ENCODE measurements at regions not wholly inside any gene's neighbourhood (a gene's known extent, or its start where the extent isn't known, plus 50 kb on each side); places are given as distances from the start of the nearest gene placed in this dataset.
"Not testable (repeated sequence)": the region's sequence is repeated elsewhere in the genome, so short reads cannot be mapped to it uniquely, and the experiment has no call there.

DNA sequence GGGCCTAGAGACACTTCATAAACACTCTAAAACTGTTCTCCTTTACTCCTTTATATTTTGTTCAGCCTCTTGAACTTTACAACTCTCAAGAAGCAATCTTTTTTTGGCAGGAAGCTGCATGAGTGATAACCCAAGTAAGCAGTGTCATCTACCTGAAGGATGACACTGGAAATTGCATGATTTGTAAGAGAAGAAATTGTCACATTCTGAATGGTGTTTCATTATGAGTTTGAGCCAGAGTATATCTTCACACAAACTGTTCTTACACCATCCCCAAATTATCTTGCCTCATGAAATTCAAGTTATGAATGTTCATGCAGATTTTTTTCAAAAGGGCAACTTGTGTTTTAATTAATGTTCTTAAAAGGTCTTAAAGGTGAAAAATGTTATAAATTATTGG lies 799.3 kb downstream of the TBC1D32 start:
- no peak for DNase-seq (ENCODE audit: low read depth in 2 of 2, low spot score in 1 of 2)

DNA sequence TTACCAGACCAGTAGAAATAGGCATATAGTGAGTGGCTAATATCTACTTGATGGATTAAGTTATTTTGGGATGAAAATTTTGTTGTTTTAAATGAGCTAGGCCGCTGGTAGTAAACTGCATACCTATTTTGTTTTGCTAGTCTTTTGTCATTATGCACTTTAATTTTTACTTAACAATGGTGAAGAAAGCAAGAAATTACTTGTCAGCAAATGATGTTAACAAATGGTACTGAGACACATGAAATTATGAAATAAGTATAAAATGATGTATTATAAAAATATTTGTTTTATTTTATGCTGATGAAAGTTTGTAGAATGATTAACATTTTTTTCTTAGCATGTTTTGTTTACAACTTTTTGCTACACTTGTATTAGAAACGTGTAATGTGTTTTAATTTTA lies 807.7 kb downstream of the TBC1D32 start:
- DNase-seq (ENCODE audit: low read depth in 2 of 2, low spot score in 1 of 2), result no peak

DNA sequence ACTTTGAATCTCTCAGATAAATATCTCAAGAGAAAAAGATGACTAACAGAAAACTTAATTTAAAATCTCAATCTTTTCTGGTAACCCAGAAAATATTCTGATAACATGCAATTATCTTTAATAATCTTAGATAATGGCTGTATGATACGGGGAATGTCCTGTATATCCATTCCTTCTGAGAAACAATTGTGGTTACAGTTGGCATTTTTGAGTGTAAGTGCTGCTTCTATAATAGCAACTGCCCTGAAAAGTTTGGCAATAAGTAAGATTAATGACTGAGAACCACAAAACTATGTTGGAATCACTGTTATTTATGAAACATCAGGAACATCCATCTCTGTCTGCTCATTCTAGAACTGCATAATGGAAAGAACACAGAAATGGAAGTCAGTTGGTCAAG lies 819.7 kb downstream of the TBC1D32 start:
- no peak for DNase-seq (ENCODE audit: low read depth in 2 of 2, low spot score in 1 of 2)

DNA sequence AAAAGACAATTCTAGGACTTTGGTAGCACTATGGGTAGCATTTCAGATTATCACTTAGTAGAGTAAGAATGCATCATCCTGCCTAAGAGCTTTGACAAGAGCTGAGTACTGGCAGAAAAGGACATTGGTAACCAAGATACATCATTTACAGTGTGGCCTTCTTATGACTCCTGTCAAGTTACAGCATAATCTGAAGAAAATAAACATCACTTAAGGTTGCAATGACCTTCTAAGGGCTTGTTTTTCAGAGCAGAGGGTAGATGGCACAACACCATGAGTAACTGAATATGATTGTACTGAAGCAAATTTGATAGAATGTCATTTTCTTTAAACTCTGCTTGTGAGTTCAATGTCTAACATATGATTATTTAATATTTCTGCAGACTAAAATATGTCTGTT lies 822.6 kb downstream of the TBC1D32 start:
- no peak for DNase-seq (ENCODE audit: low read depth in 2 of 2, low spot score in 1 of 2)

GRCh38 chr6:120498711-120499110 lies 835.6 kb downstream of the TBC1D32 start:
- DNase-seq (ENCODE audit: low read depth in 2 of 2, low spot score in 1 of 2), result no peak

- DNase-seq (ENCODE audit: low read depth in 2 of 2, low spot score in 1 of 2), result no peak
Observed at GRCh38 chr6:120496661-120497060, 837.6 kb downstream of the TBC1D32 start.

DNA sequence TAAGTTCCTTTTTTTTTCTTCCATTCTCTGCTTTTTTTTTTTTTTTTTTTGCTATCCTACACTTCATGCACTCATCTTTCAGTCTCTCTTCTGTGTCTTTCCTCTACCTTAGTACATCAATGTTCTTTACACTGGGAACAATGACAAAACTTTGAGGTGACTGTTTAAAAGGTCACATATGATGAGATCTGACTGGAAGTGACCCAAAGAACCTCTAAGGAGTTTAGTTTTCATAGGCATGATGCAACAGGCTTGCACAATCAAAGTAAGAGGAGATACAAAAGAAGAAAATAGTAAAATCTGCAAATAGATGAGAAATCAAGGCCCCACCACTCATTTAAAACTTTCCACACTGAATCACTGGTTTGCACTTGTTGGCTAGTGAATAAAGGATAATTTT lies 840.8 kb downstream of the TBC1D32 start:
- no peak for DNase-seq (ENCODE audit: low read depth in 2 of 2, low spot score in 1 of 2)

GRCh38 chr6:120489941-120490340 lies 844.3 kb downstream of the TBC1D32 start:
- no peak for DNase-seq (ENCODE audit: low read depth in 2 of 2, low spot score in 1 of 2)

- DNase-seq (ENCODE audit: low read depth in 2 of 2, low spot score in 1 of 2), result no peak
Observed at GRCh38 chr6:120484146-120484545, 850.1 kb downstream of the TBC1D32 start.

GRCh38 chr6:120478650-120479049 lies 855.6 kb downstream of the TBC1D32 start:
- no peak for DNase-seq (ENCODE audit: low read depth in 2 of 2, low spot score in 1 of 2)

DNA sequence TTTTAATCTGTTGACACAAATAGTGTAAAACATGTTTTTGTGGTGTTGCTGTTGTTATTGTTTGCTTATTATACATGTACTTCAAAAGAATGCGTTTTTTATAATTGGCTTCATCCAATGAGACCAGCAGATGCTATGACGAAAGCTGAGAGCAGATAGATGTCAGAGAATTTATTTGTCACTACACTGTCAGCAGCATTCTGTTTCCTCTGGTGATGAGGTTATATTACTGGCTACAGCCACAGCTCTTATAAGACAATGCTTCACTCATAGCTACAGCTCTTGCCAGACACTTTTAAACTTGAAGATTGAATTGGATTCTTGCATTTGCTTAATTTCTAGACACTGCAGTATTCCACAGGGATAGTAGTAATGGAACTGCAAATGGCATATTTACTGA lies 860.5 kb downstream of the TBC1D32 start:
- DNase-seq (ENCODE audit: low read depth in 2 of 2, low spot score in 1 of 2), result no peak

GRCh38 chr6:120468486-120468885 lies 865.8 kb downstream of the TBC1D32 start:
- no peak for DNase-seq (ENCODE audit: low read depth in 2 of 2, low spot score in 1 of 2)

DNA sequence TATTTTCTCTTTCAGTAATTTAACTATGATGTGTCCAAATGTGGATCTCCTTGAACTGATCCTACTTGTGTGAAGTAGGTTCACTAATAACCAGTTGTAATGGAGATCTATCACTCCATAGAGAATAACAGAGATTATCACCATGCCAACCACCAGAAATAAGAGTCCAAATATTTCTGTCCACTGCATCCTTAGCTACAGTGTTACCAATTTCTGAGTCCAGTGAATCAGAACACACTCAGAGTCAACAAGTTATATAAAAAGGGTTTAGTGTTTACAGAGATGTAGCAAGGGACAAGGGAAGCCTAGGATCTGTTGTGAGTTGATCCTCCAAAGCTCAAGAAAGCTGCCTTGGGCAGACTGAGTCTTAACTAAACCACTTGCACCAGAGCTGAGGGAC lies 882.8 kb downstream of the TBC1D32 start:
- DNase-seq (ENCODE audit: low read depth in 2 of 2, low spot score in 1 of 2), result no peak

GRCh38 chr6:120447605-120448004 lies 886.7 kb downstream of the TBC1D32 start:
- no peak for DNase-seq (ENCODE audit: low read depth in 2 of 2, low spot score in 1 of 2)

GRCh38 chr6:120432840-120433239 lies 901.4 kb downstream of the TBC1D32 start:
- not testable (repeated sequence) for DNase-seq (ENCODE audit: low read depth in 2 of 2, low spot score in 1 of 2)

GRCh38 chr6:120431841-120432240 lies 902.4 kb downstream of the TBC1D32 start:
- no peak for DNase-seq (ENCODE audit: low read depth in 2 of 2, low spot score in 1 of 2)

DNA sequence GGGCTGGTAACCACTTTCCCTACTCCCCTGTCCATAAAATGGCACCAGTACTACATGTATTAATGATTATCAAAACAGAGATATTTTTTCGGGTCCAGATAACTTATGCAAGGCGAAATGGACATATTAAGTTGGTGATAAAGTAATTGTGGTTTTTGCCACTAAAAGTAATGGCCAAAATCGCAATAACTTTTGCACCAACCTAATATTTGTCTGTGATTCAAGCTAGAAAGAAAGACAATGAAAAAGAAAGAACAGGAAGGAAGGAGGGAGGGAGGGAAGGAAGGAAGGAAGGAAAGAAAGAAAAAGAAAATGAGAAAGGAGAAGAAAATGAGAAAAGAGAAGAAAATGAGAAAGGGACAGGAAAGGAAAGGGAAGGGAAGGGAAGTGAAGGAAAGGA lies 922.9 kb downstream of the TBC1D32 start:
- no peak for DNase-seq (ENCODE audit: low read depth in 2 of 2, low spot score in 1 of 2)

GRCh38 chr6:120410586-120410985 lies 923.7 kb downstream of the TBC1D32 start:
- DNase-seq (ENCODE audit: low read depth in 2 of 2, low spot score in 1 of 2), result no peak

GRCh38 chr6:120407696-120408095 lies 926.6 kb downstream of the TBC1D32 start:
- DNase-seq (ENCODE audit: low read depth in 2 of 2, low spot score in 1 of 2), result no peak

DNA sequence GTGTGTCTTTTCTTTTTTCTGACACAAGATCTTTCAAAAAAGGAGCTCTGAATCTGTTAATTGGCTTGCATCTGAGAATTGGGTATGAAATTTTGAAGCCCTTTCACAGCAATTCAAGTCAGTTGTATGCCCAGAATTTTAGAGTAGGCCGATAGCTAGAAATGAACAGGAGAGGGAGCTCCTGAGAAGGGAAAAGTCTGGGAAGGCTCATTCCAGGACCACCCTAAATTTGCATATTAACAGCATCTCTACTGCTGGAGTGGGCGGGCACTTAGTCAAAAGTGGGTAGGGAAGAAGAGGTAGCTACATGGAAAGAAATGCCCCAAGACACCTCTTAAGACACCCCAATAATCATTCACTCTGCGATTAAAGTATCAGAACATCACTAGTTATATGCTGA lies 928.3 kb downstream of the TBC1D32 start:
- DNase-seq (ENCODE audit: low read depth in 2 of 2, low spot score in 1 of 2), result no peak

DNA sequence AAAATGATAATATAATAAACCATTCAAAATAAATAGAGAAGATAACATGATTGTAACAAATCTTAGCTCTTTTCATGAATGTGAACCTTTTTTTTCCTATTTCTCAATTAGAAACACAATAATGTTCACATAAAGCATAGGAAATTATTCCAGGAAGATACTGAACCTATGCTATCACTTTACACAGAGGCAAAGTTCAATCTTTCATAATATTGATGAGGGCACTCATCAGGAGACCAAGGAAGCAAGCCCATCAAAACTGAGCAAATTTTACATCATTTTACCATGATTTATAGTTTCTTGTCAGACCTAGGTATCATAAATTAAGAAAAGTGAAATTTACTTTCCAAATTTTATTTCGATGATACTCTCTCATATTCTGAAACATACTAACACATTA lies 938.5 kb downstream of the TBC1D32 start:
- no peak for DNase-seq (ENCODE audit: low read depth in 2 of 2, low spot score in 1 of 2)

GRCh38 chr6:120395330-120395729 lies 939.0 kb downstream of the TBC1D32 start:
- DNase-seq (ENCODE audit: low read depth in 2 of 2, low spot score in 1 of 2), result no peak

DNA sequence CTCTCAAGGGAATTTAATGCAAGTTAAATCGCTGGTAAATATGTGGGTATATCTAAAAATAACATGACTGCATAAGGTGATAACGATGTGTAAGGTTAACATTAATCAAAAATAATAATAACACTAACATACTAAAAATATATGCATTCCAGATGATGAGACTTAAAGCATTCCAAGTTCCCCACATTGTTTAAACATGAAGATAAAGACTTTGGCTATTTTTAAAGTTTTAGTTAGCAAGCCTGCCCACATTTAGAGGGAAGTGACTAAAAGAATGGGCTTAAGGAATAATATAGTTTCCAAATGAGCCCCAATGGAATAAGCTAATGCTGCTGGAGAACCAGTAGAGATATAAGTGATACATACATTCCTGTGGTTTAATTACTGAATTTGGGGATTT lies 941.3 kb downstream of the TBC1D32 start:
- no peak for DNase-seq (ENCODE audit: low read depth in 2 of 2, low spot score in 1 of 2)

- DNase-seq (ENCODE audit: low read depth in 2 of 2, low spot score in 1 of 2), result no peak
Observed at GRCh38 chr6:120384671-120385070, 949.6 kb downstream of the TBC1D32 start.
